ENCODE measurements at regions not wholly inside any gene's neighbourhood (a gene's known extent, or its start where the extent isn't known, plus 50 kb on each side); places are given as distances from the start of the nearest gene placed in this dataset.

DNA sequence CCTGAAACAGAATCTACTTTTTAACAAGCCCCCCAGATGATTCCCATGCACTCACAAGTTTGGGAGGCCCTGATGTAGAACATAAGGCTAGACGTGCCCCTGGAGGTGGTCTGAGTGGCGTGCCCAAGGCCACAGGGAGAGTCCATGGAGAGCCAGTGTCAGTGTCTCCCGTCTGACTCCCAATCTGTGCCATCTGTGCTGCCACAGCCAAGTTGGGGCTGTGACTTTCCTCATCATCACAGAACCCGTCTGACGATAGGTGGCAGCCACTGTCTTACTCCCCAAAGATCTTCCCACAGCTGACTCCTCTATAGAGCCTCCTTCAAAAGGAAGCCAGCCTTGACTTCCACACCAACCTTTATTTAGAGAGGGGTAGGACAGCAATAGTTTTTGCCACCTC, 470.5 kb downstream of the SOX6 start:
- TF ChIP-seq, protein P1, sequence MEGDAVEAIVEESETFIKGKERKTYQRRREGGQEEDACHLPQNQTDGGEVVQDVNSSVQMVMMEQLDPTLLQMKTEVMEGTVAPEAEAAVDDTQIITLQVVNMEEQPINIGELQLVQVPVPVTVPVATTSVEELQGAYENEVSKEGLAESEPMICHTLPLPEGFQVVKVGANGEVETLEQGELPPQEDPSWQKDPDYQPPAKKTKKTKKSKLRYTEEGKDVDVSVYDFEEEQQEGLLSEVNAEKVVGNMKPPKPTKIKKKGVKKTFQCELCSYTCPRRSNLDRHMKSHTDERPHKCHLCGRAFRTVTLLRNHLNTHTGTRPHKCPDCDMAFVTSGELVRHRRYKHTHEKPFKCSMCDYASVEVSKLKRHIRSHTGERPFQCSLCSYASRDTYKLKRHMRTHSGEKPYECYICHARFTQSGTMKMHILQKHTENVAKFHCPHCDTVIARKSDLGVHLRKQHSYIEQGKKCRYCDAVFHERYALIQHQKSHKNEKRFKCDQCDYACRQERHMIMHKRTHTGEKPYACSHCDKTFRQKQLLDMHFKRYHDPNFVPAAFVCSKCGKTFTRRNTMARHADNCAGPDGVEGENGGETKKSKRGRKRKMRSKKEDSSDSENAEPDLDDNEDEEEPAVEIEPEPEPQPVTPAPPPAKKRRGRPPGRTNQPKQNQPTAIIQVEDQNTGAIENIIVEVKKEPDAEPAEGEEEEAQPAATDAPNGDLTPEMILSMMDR (IDR thresholded peaks at IDR 0.05), result no peak
- no peak for TF ChIP-seq POLR2A (IDR thresholded peaks at IDR 0.05)
- TF ChIP-seq POLR2AphosphoS5 (IDR thresholded peaks at IDR 0.05), result no peak

Data from breast epithelium (tissue), 3 donors.